Ascending aorta (tissue), 2 donors: ENCODE measurements at regions not wholly inside any gene's neighbourhood (a gene's known extent, or its start where the extent isn't known, plus 50 kb on each side); places are given as distances from the start of the nearest gene placed in this dataset.

Experiments used
- DNase-seq, 2 donors: peaks; one replicate each; pipeline ENCODE4 v3.0.0-alpha.2; 2019; ENCODE audit warnings: low spot score in 2 of 2
- H3K27ac ChIP-seq, 2 donors: fragments of 200-600 bp; sonication (generic); one replicate each; pipeline ENCODE4 v1.5.1; 2016 to 2017; ENCODE audit warnings: mild to moderate bottlenecking in 1 of 2
- H3K27me3 ChIP-seq: fragments of 200-600 bp; sonication (generic); one replicate; pipeline ENCODE4 v1.5.1; 2017
- H3K36me3 ChIP-seq, 2 donors: fragments of 200-600 bp; sonication (generic); one replicate each; pipeline ENCODE4 v1.5.1; 2016
- H3K4me1 ChIP-seq, 2 donors: fragments of 200-600 bp; sonication (generic); one replicate each; pipeline ENCODE4 v1.5.1; 2016 to 2017; ENCODE audit warnings: mild to moderate bottlenecking in 1 of 2
- H3K4me3 ChIP-seq, 2 donors: fragments of 200-600 bp; sonication (generic); one replicate each; pipeline ENCODE4 v1.5.1; 2016 to 2017; ENCODE audit warnings: mild to moderate bottlenecking in 1 of 2
- H3K9me3 ChIP-seq, 2 donors: fragments of 200-600 bp; sonication (generic); one replicate each; pipeline ENCODE4 v1.5.1; 2016
- CTCF ChIP-seq, 3 experiments: fragments of 200-600 bp in 2 of 3; fragments of 450-650 bp in 1 of 3; sonication (generic) in 2 of 3; IDR thresholded peaks; one replicate each; pipeline ENCODE4 v1.5.1; 2016 to 2019; ENCODE audit warnings: antibody characterized with exemption in 3 of 3, mild to moderate bottlenecking in 1 of 3, moderate library complexity in 1 of 3
- intact Hi-C: fragments of 100-400 bp; cut with DNase I; formaldehyde crosslinking; loops from one replicate; pipeline ENCODE4 v1.15.1; 2023

- no peak for TF ChIP-seq CTCF (IDR thresholded peaks at IDR 0.05)
- H3K27me3 ChIP-seq = no peaks in the 10 kb centered on the region
- intact Hi-C loops = no loop called here
- H3K4me3 ChIP-seq = no peak overlapping the region
- no peaks in the 10 kb centered on the region for H3K36me3 ChIP-seq
- H3K9me3 ChIP-seq = no peaks in the 10 kb centered on the region
- no peak for DNase-seq
- H3K27ac ChIP-seq = no peak overlapping the region
- H3K4me1 ChIP-seq = no peaks in the 10 kb centered on the region
Measured at GRCh38 chr3:66145408-66145733, 75.4 kb upstream of the SLC25A26 start.

GRCh38 chr3:66144568-66145407 is 76.0 kb upstream of the SLC25A26 start:
- Histone ChIP-seq H3K9me3 (no peaks in the 10 kb centered on the region), H3K27me3 (no peaks in the 10 kb centered on the region), H3K4me1 (no peaks in the 10 kb centered on the region), H3K4me3 (no peak overlapping the region), H3K27ac (no peak overlapping the region), H3K36me3 (no peaks in the 10 kb centered on the region)
- no peak for DNase-seq
- intact Hi-C loops = no loop called here
- no peak for TF ChIP-seq CTCF (IDR thresholded peaks at IDR 0.05)

- Histone ChIP-seq H3K4me3 (no peak overlapping the region), H3K4me1 (no peaks in the 10 kb centered on the region), H3K27ac (no peak overlapping the region), H3K36me3 (no peaks in the 10 kb centered on the region), H3K27me3 (no peaks in the 10 kb centered on the region), H3K9me3 (no peaks in the 10 kb centered on the region)
- no peak for TF ChIP-seq CTCF (IDR thresholded peaks at IDR 0.05)
- intact Hi-C loops = no loop called here
- no peak for DNase-seq
Measured at GRCh38 chr3:66142079-66142478, 78.7 kb upstream of the SLC25A26 start.

DNA sequence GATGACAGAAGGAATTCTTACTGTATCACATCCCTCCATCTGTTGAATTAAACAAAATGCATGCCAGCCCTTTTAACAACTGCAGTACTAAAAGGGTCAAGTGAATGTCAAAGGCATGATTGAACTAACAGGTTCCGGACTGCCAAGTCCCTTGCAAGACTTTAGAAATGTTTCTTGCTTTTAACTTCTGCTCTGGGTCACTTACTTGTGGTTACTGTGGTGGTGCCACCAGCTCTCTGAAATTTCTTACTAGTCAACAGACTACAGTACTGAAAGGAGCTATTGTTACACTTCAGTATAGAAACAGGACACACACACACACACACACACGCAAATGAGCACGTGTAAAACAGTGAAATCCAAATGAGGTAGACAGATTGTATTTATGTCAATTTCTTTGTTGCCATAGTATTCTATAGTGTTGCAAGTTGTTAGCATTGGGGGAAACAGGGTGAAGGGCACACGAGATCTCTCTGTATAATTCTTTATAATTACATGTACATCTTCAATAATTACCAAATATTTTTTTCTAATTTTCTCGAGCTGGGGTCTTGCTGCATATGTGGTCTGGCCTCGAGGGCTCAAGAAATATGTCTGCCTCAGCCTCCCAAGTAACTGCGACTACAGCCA is 79.9 kb upstream of the SLC25A26 start:
- no peak for DNase-seq
- no peak for TF ChIP-seq CTCF (IDR thresholded peaks at IDR 0.05)
- Histone ChIP-seq H3K9me3 (no peaks in the 10 kb centered on the region), H3K27ac (no peak overlapping the region), H3K4me1 (no peaks in the 10 kb centered on the region), H3K36me3 (no peaks in the 10 kb centered on the region), H3K4me3 (no peak overlapping the region), H3K27me3 (no peaks in the 10 kb centered on the region)
- intact Hi-C loops = no loop called here

DNA sequence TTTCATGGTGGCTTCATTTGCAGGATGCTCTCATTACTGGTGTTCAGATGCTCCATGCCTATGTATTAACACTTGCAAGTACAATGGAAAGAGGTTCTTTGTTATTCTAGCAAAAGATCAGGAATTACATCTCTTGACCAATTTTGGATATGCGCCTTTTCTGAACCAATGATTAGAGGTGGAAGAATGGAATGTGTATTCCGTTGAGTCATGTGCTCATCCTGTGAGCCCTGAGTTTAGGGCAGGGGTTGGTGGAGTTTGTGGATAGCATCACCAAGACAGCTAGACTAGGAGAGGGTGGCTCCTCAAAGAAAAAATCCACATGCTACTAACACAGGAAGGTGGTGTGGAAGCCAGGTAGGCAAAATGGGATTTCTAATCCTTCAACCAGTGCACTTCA is 80.7 kb upstream of the SLC25A26 start:
- Histone ChIP-seq H3K9me3 (no peaks in the 10 kb centered on the region), H3K4me1 (no peaks in the 10 kb centered on the region), H3K27ac (no peak overlapping the region), H3K36me3 (no peaks in the 10 kb centered on the region), H3K27me3 (no peaks in the 10 kb centered on the region), H3K4me3 (no peak overlapping the region)
- no peak for TF ChIP-seq CTCF (IDR thresholded peaks at IDR 0.05)
- no peak for DNase-seq
- intact Hi-C loops = no loop called here
